ENCODE measurements at regions not wholly inside any gene's neighbourhood (a gene's known extent, or its start where the extent isn't known, plus 50 kb on each side); places are given as distances from the start of the nearest gene placed in this dataset.

- TF ChIP-seq CTCF (conservative IDR thresholded peaks at IDR 0.05; ENCODE audit: low read depth, low read length): no peak
- TF ChIP-seq ELK1 (IDR thresholded peaks at IDR 0.05; ENCODE audit: borderline replicate concordance, low read depth, low read length): no peak
- no peak for TF ChIP-seq CHD1 (IDR thresholded peaks at IDR 0.05; ENCODE audit: low read depth, low read length)
- TF ChIP-seq SMC3 (IDR thresholded peaks at IDR 0.05; ENCODE audit: low read depth, low read length): no peak
- TF ChIP-seq POLR2A (IDR thresholded peaks at IDR 0.05; ENCODE audit: low read depth, low read length): no peak
- TF ChIP-seq RAD21 (IDR thresholded peaks at IDR 0.05; ENCODE audit: low read length): no peak
- TF ChIP-seq USF2 (IDR thresholded peaks at IDR 0.05; ENCODE audit: low read depth, low read length): no peak
These were observed 550.9 kb upstream of the NDST4 start for GRCh38 chr4:115664285-115664684.

All from IMR-90 (cell line).